ENCODE measurements at regions not wholly inside any gene's neighbourhood (a gene's known extent, or its start where the extent isn't known, plus 50 kb on each side); places are given as distances from the start of the nearest gene placed in this dataset.
A peak's percentile ranks its signal among the peaks of the same experiment; 100 is the strongest.

- 7% methylated on average over 2 of the region's 6 CpGs for WGBS (ENCODE audit: insufficient coverage)
- H3K9me3 ChIP-seq (replicated peaks in 1 of 2; ENCODE audit: control insufficient read depth in 1 of 2, insufficient read depth in 1 of 2, low read length in 2 of 2) = no peaks in the 10 kb centered on the region
- Mint-ChIP-seq H3K4me3 (peak overlapping the region in 1 of 2 donors; percentile 50), H3K36me3 (peaks cover 0 to 1% of the 10 kb centered on the region in 2 donors), H3K27ac (peak overlapping the region; percentile 43 to 92 (median 87)), H3K9me3 (peaks cover 0 to 5% (median 0%) of the 10 kb centered on the region in 7 donors), H3K4me1 (peaks cover 53% of the 10 kb centered on the region), H3K27me3 (ENCODE audit: low read depth in 3 of 3) (peaks cover 1 to 11% (median 7%) of the 10 kb centered on the region in 3 donors)
- H3K4me2 ChIP-seq (replicated peaks; ENCODE audit: extremely low read depth, low read length, poor library complexity, severe bottlenecking) = peak overlapping the region; percentile 44
- TF ChIP-seq, protein P1, sequence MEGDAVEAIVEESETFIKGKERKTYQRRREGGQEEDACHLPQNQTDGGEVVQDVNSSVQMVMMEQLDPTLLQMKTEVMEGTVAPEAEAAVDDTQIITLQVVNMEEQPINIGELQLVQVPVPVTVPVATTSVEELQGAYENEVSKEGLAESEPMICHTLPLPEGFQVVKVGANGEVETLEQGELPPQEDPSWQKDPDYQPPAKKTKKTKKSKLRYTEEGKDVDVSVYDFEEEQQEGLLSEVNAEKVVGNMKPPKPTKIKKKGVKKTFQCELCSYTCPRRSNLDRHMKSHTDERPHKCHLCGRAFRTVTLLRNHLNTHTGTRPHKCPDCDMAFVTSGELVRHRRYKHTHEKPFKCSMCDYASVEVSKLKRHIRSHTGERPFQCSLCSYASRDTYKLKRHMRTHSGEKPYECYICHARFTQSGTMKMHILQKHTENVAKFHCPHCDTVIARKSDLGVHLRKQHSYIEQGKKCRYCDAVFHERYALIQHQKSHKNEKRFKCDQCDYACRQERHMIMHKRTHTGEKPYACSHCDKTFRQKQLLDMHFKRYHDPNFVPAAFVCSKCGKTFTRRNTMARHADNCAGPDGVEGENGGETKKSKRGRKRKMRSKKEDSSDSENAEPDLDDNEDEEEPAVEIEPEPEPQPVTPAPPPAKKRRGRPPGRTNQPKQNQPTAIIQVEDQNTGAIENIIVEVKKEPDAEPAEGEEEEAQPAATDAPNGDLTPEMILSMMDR (IDR thresholded peaks at IDR 0.05) = no peak
- H3K79me2 ChIP-seq (ENCODE audit: insufficient read depth, low read length) = no peaks in the 10 kb centered on the region
- no peak overlapping the region for H3K9ac ChIP-seq (ENCODE audit: insufficient read depth, low read length, poor library complexity, severe bottlenecking)
- H3K27me3 ChIP-seq (ENCODE audit: control insufficient read depth in 2 of 2, insufficient read depth in 2 of 2, low read length in 2 of 2) = peaks cover 9% of the 10 kb centered on the region in 2 donors
- intact Hi-C loops (cut with micrococcal nuclease) = no loop called here
- H3K4me1 ChIP-seq (ENCODE audit: control insufficient read depth in 1 of 2, insufficient read depth in 2 of 2, low read length in 2 of 2) = peaks cover 52 to 73% of the 10 kb centered on the region in 2 donors
- H3K4me3 ChIP-seq (replicated peaks in 1 of 3; ENCODE audit: low read depth in 2 of 3, low read length in 3 of 3) = peak overlapping the region in 1 of 3 experiments; percentile 46
- H3K36me3 ChIP-seq (replicated peaks in 1 of 2; ENCODE audit: control insufficient read depth in 1 of 2, insufficient read depth in 2 of 2, low read length in 2 of 2) = no peaks in the 10 kb centered on the region
- peak; percentile 68 to 92 (median 91) for DNase-seq
- H3K27ac ChIP-seq (ENCODE audit: low read depth in 1 of 2, low read length in 2 of 2) = peak overlapping the region in 1 of 2 donors; percentile 27
- no peaks in the 10 kb centered on the region for H4K20me1 ChIP-seq (ENCODE audit: insufficient read depth, low read length)
- no peak overlapping the region for H2AFZ ChIP-seq (ENCODE audit: insufficient read depth, low read depth, low read length, poor library complexity, severe bottlenecking)
These were observed 77.5 kb upstream of the STEAP1B start for GRCh38 chr7:22577470-22578001.

DNA sequence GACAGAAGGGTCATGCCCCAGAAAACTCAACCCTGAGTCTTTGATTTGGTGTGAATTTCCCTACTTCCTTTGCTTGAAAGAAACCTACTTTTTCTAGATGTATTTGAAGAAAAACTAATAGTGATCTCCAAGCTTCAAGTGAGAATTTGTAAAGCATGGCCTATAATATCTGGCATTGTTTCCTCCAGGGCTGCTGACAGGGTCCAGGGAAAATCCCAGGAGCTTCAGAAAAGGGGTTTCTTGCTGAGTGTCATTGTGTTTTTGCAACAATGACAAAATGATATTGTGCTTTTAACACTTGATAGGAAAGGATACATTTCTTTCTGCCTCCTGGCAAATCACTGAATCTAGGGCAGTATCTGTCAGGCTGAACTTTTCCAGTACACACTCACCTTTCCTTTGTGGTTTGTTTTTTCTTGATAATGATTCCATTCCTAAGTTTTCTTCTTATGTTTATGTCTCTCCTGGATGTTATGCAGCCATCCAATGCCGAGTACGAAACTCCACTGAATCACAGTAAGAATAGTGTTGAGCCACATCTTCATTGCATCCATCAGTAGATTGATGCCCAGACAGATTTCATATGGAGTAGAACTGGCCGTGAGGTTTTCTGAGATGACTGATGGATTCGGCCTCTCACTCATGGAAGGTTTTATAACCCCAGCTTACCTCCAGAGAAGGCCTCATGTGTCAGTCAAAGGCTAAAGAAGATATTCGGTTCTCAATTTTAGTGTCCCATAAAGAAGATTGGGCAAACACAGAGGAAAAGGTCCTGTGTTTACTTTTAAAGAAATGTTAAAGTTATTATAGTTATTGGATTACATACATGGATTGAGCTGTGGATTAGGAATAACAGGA, 76.9 kb upstream of the STEAP1B start:
- H3K36me3 ChIP-seq (replicated peaks in 1 of 2; ENCODE audit: control insufficient read depth in 1 of 2, insufficient read depth in 2 of 2, low read length in 2 of 2) = no peaks in the 10 kb centered on the region
- H3K4me3 Mint-ChIP-seq = peak overlapping the region in 1 of 2 donors; percentile 48
- H3K4me1 Mint-ChIP-seq = peaks cover 60% of the 10 kb centered on the region
- no peak overlapping the region for H3K9ac ChIP-seq (ENCODE audit: insufficient read depth, low read length, poor library complexity, severe bottlenecking)
- no peaks in the 10 kb centered on the region for H3K9me3 ChIP-seq (replicated peaks in 1 of 2; ENCODE audit: control insufficient read depth in 1 of 2, insufficient read depth in 1 of 2, low read length in 2 of 2)
- peaks cover 9% of the 10 kb centered on the region in 2 donors for H3K27me3 ChIP-seq (ENCODE audit: control insufficient read depth in 2 of 2, insufficient read depth in 2 of 2, low read length in 2 of 2)
- DNase-seq = peak in 1 of 3 donors; percentile 47
- H3K4me3 ChIP-seq (replicated peaks in 1 of 3; ENCODE audit: low read depth in 2 of 3, low read length in 3 of 3) = peak overlapping the region in 1 of 3 experiments; percentile 46
- WGBS (ENCODE audit: insufficient coverage) = 87% methylated on average over 3 of the region's 5 CpGs
- peaks cover 2 to 11% (median 9%) of the 10 kb centered on the region in 3 donors for H3K27me3 Mint-ChIP-seq (ENCODE audit: low read depth in 3 of 3)
- peak overlapping the region in 5 of 7 donors; percentile 38 to 87 (median 76) for H3K27ac Mint-ChIP-seq
- TF ChIP-seq, protein P1 (IDR thresholded peaks at IDR 0.05) = no peak
- H4K20me1 ChIP-seq (ENCODE audit: insufficient read depth, low read length) = no peaks in the 10 kb centered on the region
- H3K4me1 ChIP-seq (ENCODE audit: control insufficient read depth in 1 of 2, insufficient read depth in 2 of 2, low read length in 2 of 2) = peaks cover 59 to 80% of the 10 kb centered on the region in 2 donors
- H3K4me2 ChIP-seq (replicated peaks; ENCODE audit: extremely low read depth, low read length, poor library complexity, severe bottlenecking) = peak overlapping the region; percentile 44
- H2AFZ ChIP-seq (ENCODE audit: insufficient read depth, low read depth, low read length, poor library complexity, severe bottlenecking) = no peak overlapping the region
- H3K9me3 Mint-ChIP-seq = peaks cover 0 to 5% (median 0%) of the 10 kb centered on the region in 7 donors
- H3K27ac ChIP-seq (ENCODE audit: low read depth in 1 of 2, low read length in 2 of 2) = peak overlapping the region in 1 of 2 donors; percentile 27
- intact Hi-C loops (cut with micrococcal nuclease) = no loop called here
- H3K79me2 ChIP-seq (ENCODE audit: insufficient read depth, low read length) = no peaks in the 10 kb centered on the region
- H3K36me3 Mint-ChIP-seq = peaks cover 0 to 1% of the 10 kb centered on the region in 2 donors

Measured in CD14-positive monocyte (primary cell).